ENCODE measurements at regions not wholly inside any gene's neighbourhood (a gene's known extent, or its start where the extent isn't known, plus 50 kb on each side); places are given as distances from the start of the nearest gene placed in this dataset.
"Not testable (repeated sequence)": the region's sequence is repeated elsewhere in the genome, so short reads cannot be mapped to it uniquely, and the experiment has no call there.

GRCh38 chr12:88820012-88820411, 239.7 kb upstream of the KITLG start:
- no peak for DNase-seq (ENCODE audit: low spot score)

GRCh38 chr12:88816201-88816600, 235.9 kb upstream of the KITLG start:
- no peak for DNase-seq (ENCODE audit: low spot score)

GRCh38 chr12:88814779-88815178, 234.5 kb upstream of the KITLG start:
- no peak for DNase-seq (ENCODE audit: low spot score)

GRCh38 chr12:88812610-88813009, 232.3 kb upstream of the KITLG start:
- no peak for DNase-seq (ENCODE audit: low spot score)

GRCh38 chr12:88810806-88811205, 230.5 kb upstream of the KITLG start:
- no peak for DNase-seq (ENCODE audit: low spot score)

GRCh38 chr12:88809841-88810240, 229.6 kb upstream of the KITLG start:
- not testable (repeated sequence) for DNase-seq (ENCODE audit: low spot score)

- DNase-seq (ENCODE audit: low spot score): no peak
Measured at GRCh38 chr12:88805692-88806091, 225.4 kb upstream of the KITLG start.

- no peak for DNase-seq (ENCODE audit: low spot score)
Measured at GRCh38 chr12:88805286-88805685, 225.0 kb upstream of the KITLG start.

GRCh38 chr12:88802096-88802706, 221.9 kb upstream of the KITLG start:
- DNase-seq (ENCODE audit: low spot score): no peak

- no peak for DNase-seq (ENCODE audit: low spot score)
Measured at GRCh38 chr12:88801227-88802095, 221.2 kb upstream of the KITLG start.

GRCh38 chr12:88793096-88793495, 212.8 kb upstream of the KITLG start:
- DNase-seq (ENCODE audit: low spot score): no peak

GRCh38 chr12:88790231-88790630, 210.0 kb upstream of the KITLG start:
- no peak for DNase-seq (ENCODE audit: low spot score)

GRCh38 chr12:88784166-88784565, 203.9 kb upstream of the KITLG start:
- no peak for DNase-seq (ENCODE audit: low spot score)

- no peak for DNase-seq (ENCODE audit: low spot score)
Measured at GRCh38 chr12:88782351-88782750, 202.1 kb upstream of the KITLG start.

- DNase-seq (ENCODE audit: low spot score): no peak
Measured at GRCh38 chr12:88781909-88782308, 201.6 kb upstream of the KITLG start.

- no peak for DNase-seq (ENCODE audit: low spot score)
Measured at GRCh38 chr12:88778064-88778463, 197.8 kb upstream of the KITLG start.

GRCh38 chr12:88775742-88776151, 195.5 kb upstream of the KITLG start:
- DNase-seq (ENCODE audit: low spot score): no peak

GRCh38 chr12:88767699-88768098, 187.4 kb upstream of the KITLG start:
- DNase-seq (ENCODE audit: low spot score): no peak

GRCh38 chr12:88764781-88765480, 184.7 kb upstream of the KITLG start:
- no peak for DNase-seq (ENCODE audit: low spot score)

GRCh38 chr12:88763536-88764100, 183.3 kb upstream of the KITLG start:
- DNase-seq (ENCODE audit: low spot score): no peak

- DNase-seq (ENCODE audit: low spot score): no peak
Measured at GRCh38 chr12:88758176-88758575, 177.9 kb upstream of the KITLG start.

- no peak for DNase-seq (ENCODE audit: low spot score)
Measured at GRCh38 chr12:88756917-88757316, 176.6 kb upstream of the KITLG start.

GRCh38 chr12:88756153-88756552, 175.9 kb upstream of the KITLG start:
- no peak for DNase-seq (ENCODE audit: low spot score)

All from cerebellar cortex (tissue), 1 donor.